ENCODE measurements at regions not wholly inside any gene's neighbourhood (a gene's known extent, or its start where the extent isn't known, plus 50 kb on each side); places are given as distances from the start of the nearest gene placed in this dataset.

- DNase-seq: no peak
Measured at GRCh38 chr2:150767991-150768746, 280.7 kb upstream of the RND3 start.

- DNase-seq: no peak
Measured at GRCh38 chr2:150762571-150762970, 275.1 kb upstream of the RND3 start.

GRCh38 chr2:150759531-150759930 is 272.1 kb upstream of the RND3 start:
- DNase-seq: no peak

- no peak for DNase-seq
Measured at GRCh38 chr2:150759106-150759505, 271.6 kb upstream of the RND3 start.

- DNase-seq: no peak
Measured at GRCh38 chr2:150752229-150752628, 264.8 kb upstream of the RND3 start.

GRCh38 chr2:150750720-150751119 is 263.3 kb upstream of the RND3 start:
- DNase-seq: no peak

GRCh38 chr2:150742094-150742493 is 254.6 kb upstream of the RND3 start:
- DNase-seq: no peak

- DNase-seq: no peak
Measured at GRCh38 chr2:150735894-150736498, 248.5 kb upstream of the RND3 start.

- no peak for DNase-seq
Measured at GRCh38 chr2:150733051-150733618, 245.7 kb upstream of the RND3 start.

GRCh38 chr2:150732491-150732890 is 245.0 kb upstream of the RND3 start:
- DNase-seq: no peak

- no peak for DNase-seq
Measured at GRCh38 chr2:150732064-150732463, 244.6 kb upstream of the RND3 start.

GRCh38 chr2:150729495-150729955 is 242.1 kb upstream of the RND3 start:
- DNase-seq: no peak

GRCh38 chr2:150718280-150718679 is 230.8 kb upstream of the RND3 start:
- DNase-seq: no peak

GRCh38 chr2:150716186-150716585 is 228.7 kb upstream of the RND3 start:
- no peak for DNase-seq

GRCh38 chr2:150715501-150715900 is 228.0 kb upstream of the RND3 start:
- DNase-seq: no peak

- DNase-seq: no peak
Measured at GRCh38 chr2:150710916-150711315, 223.4 kb upstream of the RND3 start.

GRCh38 chr2:150710041-150710440 is 222.6 kb upstream of the RND3 start:
- no peak for DNase-seq

- DNase-seq: no peak
Measured at GRCh38 chr2:150706561-150706960, 219.1 kb upstream of the RND3 start.

- no peak for DNase-seq
Measured at GRCh38 chr2:150705767-150706166, 218.3 kb upstream of the RND3 start.

- DNase-seq: no peak
Measured at GRCh38 chr2:150705357-150705756, 217.9 kb upstream of the RND3 start.

GRCh38 chr2:150702791-150703190 is 215.3 kb upstream of the RND3 start:
- no peak for DNase-seq

GRCh38 chr2:150700666-150701580 is 213.5 kb upstream of the RND3 start:
- DNase-seq: no peak

GRCh38 chr2:150699218-150699617 is 211.8 kb upstream of the RND3 start:
- no peak for DNase-seq
